ENCODE measurements at regions not wholly inside any gene's neighbourhood (a gene's known extent, or its start where the extent isn't known, plus 50 kb on each side); places are given as distances from the start of the nearest gene placed in this dataset.

DNA sequence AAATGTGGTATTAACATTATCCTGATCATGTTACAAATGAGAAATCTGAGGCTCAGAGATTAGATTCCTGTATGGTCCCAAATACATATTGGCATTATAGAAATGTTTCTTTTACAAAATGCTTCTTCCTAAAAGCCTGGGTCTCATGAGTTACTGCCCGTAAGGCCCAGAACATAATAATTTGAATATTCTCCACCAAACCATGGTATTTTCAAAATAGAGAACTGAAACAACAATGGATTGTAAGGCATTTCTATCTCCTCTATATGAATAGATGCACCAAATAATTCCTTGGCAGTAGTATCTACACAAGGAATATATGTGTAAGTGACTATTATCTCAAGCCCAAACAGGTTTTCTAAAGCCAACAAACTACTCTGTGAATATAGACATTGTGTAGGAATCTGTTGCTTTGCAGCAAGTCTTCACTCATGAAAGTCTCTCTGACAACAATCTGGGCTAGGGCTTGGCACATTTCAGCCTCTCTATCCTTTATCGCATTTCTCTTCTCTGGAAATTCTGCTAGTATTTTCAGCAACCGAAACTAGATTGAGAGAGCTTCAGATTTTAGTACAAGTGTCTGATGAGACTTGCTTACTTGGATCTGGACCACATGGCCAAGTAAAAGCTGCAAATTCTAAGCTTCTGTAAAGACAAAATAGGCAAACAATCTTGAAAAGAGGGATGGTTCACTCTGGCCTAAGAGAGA is 112.8 kb upstream of the ARHGAP20 start:
- DNase-seq: no peak

DNA sequence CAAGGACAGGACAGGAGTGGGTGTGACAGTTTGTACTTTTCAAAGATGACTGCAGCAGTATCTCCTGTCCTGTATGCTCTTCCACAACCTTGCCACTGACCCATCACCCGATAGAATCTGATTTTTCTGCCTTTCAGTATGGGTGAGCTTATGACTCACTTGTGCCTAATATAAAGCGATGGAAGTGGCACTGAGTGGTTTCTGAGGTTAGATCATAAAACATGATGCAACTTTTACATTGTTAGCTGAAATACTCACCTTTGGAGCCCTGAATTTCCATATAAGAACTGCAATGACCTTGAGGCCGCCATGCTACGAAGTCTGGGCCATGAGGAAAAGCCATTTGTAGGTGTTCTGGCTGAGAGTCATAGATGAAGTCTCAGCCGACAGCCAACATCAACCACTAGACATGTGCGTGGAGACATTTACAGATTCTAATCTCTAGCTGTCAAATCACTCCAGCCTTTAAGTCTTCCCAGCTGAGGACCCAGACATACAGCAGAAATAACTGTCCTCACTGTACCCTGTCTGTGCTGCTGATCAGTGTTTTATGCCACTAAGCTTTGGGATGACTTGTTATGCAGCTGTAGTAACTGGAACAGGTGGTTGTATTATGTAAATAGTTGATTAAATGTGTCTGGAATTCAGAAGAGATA is 105.9 kb upstream of the ARHGAP20 start:
- DNase-seq: no peak

DNA sequence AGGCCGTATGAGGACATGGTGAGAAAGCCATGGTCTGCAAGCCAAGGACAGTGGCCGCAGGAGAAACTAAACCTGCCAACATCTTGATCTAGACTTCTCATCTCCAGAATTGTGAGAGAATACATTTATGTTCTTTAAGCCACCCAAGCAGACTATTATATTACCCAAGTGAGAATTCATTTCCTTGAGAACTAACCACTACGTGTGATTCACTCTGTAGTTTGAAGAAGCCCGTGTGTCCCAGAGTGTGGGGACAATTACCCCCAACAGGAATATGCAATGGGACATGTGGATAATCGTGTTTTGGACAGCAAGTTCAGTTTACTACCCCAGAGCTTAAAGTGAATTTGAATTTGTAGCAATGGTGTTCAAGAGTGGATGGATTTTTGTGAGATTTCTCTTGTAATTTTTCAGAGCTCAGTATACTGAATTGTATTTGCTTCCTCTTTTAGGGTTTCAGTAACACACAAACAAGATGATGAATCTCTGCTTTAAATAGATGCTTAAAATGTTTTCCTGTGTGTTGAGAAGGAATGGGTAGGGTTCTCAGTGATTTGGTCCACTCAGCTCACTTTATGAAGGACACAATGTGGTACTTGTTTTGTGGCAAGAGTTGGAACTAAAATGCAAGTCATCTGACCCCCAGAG is 100.0 kb upstream of the ARHGAP20 start:
- DNase-seq: no peak

DNA sequence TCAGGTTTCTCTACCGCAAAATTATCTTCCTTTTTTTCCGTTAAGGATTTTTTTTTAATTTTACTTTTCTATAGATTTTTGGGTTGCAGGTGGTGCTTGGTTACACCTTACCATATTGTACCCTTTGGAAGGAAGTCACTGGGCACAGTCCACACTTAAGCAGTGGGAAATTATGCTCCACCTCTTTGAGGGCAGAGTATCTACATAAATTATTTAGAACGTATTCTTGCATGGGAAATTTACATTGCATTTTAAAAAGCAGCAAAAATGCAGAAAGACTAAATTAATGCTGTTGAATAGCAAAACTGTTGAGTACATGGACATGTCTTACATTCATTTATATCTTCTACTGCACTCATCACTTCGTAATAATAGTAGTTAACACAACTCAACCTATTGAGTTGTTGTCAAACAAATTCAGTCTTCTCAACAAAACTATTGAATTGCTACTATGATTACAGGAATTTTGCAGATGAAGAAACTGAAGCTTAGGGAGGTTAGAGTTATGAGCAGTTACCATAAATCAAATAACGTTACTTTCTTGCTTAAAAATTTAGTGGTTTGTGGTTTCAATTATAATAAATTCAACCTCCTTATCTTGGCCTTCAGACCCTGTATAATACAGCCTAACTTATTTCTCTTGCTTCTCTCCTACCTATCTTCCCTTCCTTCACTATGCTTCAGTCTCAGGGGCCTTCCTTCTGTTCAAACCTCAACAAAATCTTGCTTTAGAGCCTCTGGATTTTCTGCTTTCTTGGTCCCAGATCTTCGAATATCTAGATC is 97.4 kb upstream of the ARHGAP20 start:
- no peak for DNase-seq

DNA sequence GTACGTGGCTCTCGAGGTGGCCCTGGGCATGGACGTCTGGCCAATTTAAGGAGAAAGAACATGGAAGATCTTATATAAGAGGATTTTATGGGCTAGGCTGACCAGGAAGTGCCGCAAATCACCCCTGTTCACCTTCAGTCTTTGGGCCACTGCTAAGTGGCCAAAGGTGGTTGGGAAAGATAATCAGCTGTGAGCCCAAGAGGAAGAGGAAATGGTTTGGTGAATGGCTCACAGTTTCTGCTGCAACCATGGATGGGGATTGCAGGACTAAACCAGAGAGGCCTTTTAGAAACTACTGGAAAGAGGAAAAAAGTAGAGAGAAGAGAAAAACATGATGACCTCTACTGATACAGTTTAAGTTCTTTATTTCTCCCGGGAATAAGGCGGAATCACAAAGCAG is 96.0 kb upstream of the ARHGAP20 start:
- DNase-seq: no peak

DNA sequence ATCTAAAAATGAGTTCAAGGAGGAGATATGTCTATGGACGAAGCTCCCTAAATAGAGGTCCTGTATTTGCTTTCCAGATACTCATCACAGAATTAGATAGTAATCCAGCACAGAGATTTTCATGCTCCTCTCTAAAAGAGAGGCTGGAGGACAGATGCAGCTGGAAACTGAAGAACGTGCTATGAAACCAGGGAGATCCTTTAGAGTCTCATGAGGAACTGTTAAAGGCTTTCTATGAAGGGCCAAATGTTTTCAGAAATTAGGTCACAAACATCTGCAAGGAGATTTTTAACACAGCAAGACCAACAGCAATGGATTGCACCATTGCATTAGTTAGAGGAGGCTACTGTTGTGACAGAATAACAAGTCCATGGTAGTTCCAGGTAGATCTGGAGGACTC is 95.6 kb upstream of the ARHGAP20 start:
- no peak for DNase-seq

DNA sequence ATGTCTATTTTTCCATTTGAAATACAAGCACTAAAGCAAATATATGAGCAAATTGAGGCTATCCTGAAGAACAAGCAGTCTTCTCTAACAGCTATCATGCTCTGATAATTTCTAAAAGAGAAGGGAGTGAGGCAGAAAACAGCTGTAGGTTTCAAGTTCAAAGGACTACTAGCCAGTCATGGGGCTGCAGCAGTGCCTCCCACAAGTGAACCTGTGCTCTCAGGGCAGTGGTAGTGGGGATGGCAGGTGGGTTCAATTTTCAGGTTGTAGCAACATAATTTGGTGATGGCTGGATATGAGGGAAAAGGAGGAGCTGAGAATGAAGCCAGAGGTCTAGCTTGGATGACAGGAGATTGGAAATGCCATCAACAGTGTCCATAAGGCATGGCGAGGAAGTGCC is 93.5 kb upstream of the ARHGAP20 start:
- no peak for DNase-seq

DNA sequence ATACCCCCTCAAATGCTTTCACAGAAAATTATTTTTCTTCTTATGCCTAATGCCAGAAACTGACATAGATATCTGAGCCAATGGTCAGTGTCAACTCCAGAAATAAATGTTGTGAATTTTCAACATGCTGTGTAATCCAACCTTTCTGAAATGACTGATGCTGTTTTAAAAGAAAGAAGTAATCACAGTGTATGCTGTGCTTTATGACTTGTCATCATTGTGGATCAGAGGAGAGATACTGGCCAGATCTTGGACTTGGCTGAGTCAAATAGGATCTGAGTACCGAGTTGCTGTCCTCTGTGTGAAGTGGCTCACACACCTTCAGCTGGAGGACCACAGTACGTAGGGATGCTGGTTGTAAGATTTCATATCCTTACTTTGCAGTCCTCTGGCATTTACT is 89.9 kb upstream of the ARHGAP20 start:
- no peak for DNase-seq

DNA sequence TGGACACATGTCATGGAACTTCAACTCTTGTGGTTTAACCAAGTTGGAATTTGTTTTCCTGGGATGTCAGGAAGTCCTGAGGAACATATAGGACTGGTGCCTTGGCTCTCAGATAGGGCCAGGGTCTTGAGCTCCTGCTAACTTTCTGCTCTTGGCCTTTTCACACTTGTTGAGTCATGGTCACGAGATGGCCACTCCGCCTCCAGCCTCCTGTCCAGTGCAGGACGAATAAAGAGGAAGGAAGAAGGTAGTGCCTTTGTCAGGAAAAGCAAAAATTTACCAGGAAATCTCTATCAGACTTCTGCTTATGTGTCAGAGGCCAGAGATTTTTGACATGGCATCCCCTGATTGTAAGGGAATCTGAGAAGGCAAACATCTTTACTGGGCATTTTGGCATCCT is 89.1 kb upstream of the ARHGAP20 start:
- DNase-seq: no peak

DNA sequence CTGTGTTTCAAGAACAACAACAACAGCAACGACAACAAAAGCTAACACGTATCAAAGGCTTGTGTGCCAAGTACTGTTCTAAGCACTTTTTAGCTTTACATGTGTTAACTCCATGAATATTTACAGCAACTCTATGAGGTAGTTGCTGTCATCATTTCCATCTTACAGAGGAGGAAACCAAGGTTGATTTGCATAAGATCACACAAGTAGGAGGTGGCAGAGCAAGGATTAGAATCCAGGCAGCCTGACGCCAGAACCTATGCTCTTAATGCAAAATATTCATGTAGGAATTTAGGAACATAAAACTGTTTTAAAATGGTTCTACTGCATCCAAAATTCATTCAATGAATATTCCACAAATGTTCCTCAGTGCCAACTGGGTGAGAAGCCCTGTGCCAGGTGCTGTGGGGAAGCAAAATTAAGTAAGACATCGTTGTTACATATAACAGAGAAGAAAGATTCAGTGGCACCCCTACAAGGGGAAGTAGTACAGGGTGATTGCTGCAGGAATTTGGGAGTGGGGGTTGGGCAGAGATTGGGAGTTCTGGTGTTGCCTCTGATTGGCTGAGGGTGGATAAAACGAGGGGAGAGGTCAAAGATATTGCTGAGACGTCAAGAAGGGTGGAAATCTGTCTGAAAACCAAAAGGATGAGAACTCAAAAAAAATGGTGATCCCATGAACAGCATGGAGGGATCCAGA is 86.1 kb upstream of the ARHGAP20 start:
- no peak for DNase-seq

DNA sequence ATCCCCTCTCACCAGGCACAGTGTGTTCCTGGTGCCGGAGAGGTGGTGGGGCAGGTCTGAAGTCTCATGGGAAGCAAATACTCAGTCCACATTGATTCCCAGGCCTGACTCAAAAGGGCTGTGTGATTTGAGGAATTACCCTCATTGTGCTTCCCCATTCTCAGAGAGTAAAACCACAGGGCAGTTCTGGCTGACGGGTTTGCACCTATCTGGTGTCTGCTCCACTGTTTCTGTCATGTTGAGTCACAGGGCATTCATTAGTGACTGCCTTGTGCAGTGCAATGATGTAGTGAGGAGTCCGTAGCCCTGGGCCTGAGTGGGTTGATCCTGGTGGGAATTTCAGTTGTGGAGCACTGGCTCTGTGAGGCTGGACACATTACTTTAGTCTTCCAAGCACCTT is 85.2 kb upstream of the ARHGAP20 start:
- DNase-seq: no peak

DNA sequence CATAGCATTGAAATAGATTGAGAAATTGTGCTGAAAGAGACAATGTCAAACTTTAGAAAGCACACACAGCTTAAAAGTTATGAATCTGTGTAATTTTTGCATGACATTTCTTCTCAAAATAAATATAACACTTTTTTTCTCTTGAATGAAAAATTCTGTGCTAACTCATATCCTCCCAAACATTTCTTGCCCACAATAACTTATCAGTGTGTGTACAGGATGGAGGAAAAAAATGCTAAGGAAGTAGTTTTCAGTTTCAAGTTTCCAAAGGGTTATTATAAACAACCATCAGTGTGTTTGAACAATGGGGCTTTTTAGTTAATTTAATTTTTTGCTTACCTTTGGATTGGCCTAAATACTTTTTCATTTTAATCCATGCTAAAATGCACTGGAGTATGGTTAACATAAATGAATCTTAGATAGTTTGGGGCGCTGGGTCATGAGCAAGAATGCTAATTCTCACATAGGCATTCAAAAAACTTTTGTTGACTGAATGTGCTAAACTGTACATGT is 82.9 kb upstream of the ARHGAP20 start:
- DNase-seq: no peak

DNA sequence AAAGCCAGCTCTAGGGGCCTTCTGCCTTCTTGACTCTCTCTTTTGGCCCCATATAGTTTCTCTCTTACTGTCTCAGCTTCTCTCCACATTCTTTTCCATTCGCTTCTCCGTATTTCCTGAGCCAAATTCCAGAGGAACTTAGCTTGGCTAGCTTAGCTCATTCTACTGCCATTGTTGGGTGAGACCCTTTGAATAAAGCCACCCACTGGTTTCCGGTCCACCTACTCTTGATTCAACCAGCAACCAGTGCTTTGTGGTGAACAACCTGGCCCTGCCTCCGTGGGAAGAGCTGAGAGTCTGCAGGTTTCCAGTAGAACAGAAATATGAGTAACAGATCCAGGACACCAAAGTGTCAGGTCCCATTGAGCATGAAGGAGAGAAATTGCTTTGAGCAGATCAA is 81.3 kb upstream of the ARHGAP20 start:
- no peak for DNase-seq

DNA sequence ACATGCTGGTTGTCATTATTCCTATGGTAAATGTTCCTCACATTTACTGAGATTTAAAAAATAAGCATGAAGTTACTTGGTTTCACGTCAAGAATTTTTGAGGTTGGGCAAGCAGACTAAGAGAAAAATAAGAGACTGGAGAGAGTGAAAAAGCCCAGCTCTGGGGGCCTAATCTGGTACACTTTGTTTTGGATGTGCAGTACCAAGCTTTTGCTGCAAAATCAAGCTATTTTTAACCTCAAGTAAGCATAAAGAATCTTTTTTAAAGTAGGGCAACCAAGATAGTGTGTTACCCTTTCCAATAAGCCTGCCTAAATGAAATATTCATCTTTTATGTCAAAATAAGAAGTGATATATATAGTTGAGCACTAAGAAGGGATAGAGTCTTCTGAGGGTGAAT is 79.4 kb upstream of the ARHGAP20 start:
- no peak for DNase-seq

DNA sequence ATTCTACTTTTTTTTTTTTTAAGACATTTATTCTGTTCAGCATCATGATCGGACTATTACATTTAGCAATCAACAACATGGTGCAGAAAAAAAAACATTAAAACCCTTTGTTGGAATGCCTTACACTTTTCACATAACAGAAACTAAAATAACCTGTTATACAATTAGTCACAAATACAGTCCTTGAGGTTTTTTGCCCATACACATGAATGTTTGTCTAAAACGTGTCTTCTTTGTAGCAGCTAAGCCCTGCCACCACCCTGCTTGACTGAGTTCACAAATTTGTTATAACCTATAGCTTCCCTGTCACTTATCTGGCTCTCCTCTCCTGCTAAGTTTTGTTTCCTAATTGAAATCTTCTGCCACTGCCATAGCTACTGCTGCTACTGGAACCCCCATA is 75.4 kb upstream of the ARHGAP20 start:
- DNase-seq: no peak

DNA sequence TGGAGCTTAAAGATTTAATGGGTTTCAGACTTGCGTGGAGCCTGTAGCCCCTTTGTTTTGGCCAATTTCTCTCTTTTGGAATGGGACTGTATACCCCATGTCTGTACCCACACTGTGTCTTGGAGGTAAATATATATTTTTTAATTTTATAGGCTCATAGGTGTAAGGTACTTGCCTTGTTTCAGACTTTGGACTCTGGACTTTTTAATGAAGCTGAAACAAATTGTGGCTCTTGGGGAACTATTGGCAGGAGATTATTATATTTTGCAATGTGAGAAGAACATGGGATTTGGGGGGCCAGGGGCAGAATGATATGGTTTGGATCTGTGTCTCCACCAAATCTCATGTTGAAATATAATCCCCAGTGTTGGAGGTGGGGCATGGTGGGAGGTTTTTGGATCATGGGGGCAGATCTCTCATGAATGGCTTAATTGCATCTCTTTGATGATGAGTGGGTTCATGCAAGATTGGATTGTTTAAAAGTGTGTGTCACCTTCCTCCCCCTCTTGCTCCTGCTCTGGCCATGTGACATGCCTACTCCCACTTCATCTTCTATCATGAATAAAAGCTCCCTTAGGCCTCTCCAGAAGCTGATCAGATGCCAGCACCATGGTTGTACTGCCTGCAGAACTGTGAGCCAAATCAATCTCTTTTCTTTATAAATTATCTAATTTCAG is 74.1 kb upstream of the ARHGAP20 start:
- no peak for DNase-seq

DNA sequence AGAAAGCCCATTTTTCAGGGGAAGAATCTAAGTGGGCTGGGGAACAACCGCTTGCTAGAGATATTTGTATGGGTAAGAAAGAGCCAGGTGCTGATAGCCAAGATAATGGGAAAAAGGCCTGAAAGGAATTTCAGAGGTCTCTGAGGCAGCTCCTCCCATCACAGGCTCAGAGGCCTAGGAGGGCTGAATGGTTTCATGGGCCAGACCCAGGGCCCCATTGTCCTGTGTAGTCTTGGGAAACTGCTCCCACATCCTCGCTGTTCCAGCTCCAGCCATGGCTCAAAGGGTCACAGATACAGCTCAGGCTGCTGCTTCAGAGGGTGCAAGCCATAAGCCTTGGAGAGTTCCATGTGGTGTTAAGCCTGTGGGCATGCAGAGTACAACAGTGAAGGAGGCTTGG is 73.2 kb upstream of the ARHGAP20 start:
- DNase-seq: no peak

DNA sequence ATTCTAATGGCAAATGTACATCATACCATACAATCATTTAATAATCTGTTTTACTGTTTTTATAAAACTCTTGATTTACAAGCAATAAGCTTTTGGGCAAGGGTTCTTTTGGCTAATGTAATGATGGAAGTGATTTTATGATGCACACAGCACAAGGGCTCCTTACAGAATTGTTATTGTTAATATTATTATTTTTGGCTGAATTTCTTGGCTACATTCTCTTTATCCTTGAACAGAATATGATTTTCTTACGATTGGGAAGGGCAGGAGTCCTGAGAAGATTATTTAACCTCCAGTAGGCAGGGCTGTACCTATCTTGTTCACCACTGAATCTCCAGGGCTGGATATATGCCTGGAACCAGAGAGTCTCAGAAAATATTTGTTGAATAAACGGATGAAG is 70.4 kb upstream of the ARHGAP20 start:
- no peak for DNase-seq

DNA sequence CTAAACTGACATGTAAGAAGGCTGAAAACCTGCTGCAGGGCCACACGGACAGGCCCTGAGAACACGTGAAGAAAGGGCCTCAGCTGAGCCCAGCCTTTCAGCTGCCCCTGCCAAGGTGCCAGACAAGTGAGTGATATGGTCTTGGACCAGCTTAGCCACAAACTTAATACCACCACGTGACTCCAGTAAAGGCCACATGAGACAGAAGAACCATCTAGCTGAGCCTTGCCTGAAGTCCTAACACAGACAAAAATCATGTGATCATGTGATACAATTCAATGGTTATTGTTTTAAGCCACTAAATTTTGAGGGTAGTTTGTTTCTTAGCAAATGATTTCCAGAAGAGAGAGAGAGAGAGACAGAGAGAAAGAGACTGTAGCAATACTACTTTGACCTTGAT is 66.9 kb upstream of the ARHGAP20 start:
- no peak for DNase-seq

DNA sequence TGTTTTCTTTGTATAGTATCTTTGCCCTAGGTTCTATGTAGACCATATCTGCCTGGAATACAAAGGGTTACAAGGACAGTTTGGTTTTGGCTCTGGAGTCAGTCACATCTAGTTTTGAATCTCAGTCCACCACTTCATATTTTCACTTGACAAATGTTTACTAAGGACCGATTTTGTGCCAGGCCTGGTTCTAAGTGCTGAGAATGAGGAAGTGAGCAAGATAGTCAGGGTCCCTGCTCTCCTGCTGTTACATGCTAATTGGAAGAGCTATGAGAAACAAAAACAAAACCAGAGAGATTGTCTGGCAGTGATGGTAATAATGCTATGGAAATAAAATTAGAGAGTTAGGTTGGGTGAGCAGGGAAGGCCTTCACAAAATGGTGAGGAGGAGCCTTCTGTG is 66.1 kb upstream of the ARHGAP20 start:
- no peak for DNase-seq

DNA sequence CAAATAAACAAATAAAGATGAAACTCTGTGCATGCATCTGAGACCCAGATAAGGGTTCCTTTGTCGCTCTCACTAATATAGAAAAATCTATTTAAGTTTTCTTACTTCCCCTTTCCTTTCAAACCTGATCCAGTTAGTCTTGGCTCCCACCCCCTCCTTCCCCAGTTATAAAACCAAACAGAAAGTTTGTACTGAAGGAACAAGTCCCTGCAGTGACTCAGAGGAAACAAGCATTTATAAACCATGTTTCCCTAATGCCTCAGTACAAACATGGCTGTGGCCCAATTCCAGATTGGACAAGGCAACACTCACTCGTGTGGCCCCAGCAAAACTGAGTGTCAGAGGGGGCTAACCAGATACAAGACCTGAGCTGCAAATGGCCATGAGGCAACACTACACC is 65.5 kb upstream of the ARHGAP20 start:
- no peak for DNase-seq

DNA sequence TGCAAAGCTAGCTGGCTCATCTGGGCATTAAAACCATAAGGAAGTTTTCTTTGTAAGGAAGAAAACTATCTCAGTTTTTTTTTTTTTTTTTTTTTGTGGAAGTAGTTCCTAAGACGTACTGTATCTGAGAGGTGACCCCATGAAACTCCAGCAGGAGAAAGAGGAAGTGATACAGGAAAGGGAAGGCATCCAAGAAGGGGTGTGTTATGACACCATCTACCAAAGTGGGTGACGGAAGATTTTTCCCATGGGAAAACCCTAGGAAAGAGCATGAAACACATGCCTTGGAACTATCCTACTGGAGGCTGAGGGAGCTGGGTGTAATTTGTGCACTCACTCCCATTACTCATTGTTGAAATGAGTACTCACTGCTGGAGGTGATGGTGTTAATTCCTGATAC is 63.8 kb upstream of the ARHGAP20 start:
- DNase-seq: no peak

Measured in hippocampal formation (tissue), 2 donors.